Kidney (tissue), 13 donors: ENCODE measurements at regions not wholly inside any gene's neighbourhood (a gene's known extent, or its start where the extent isn't known, plus 50 kb on each side); places are given as distances from the start of the nearest gene placed in this dataset.

Experiments used
- DNase-seq, 5 donors: peaks; one replicate each; pipeline ENCODE4 v3.0.0-alpha.2; 2013 to 2020
- FAIRE-seq: peaks from 2 replicates; lab custom pipeline; 2012; peaks lifted over from hg19 to GRCh38; lab: Jason Lieb, UNC
- H3K27ac ChIP-seq, 2 donors: one replicate each; pipeline ENCODE4 v1.7.0; 2013; ENCODE audit warnings: low read depth in 2 of 2, low read length in 2 of 2, inconsistent platforms in 1 of 2
- H3K27me3 ChIP-seq: one replicate; pipeline ENCODE4 v1.7.1; 2013; ENCODE audit warnings: low read length, inconsistent platforms; ENCODE audit not compliant: control insufficient read depth, insufficient read depth
- H3K36me3 ChIP-seq, 3 donors: one replicate each; pipeline versions ENCODE4 v1.7.0 to v1.7.1; 2013; ENCODE audit warnings: low read length in 3 of 3, control low read depth in 1 of 3, inconsistent platforms in 1 of 3; ENCODE audit not compliant: insufficient read depth in 3 of 3, control insufficient read depth in 2 of 3
- H3K4me1 ChIP-seq, 3 donors: one replicate each; pipeline versions ENCODE4 v1.7.0 to v1.7.1; 2013; ENCODE audit warnings: low read length in 3 of 3, inconsistent platforms in 1 of 3, low read depth in 1 of 3; ENCODE audit not compliant: control insufficient read depth in 2 of 3, insufficient read depth in 2 of 3
- H3K4me3 ChIP-seq, 3 donors: one replicate each; pipeline versions ENCODE4 v1.7.0 to v1.8.1; 2013; ENCODE audit warnings: low read length in 3 of 3, control low read depth in 1 of 3, inconsistent platforms in 1 of 3
- H3K9ac ChIP-seq, 3 donors: one replicate each; pipeline versions ENCODE4 v1.7.0 to v1.7.1; 2013; ENCODE audit warnings: low read length in 3 of 3, control low read depth in 1 of 3, inconsistent platforms in 1 of 3
- H3K9me3 ChIP-seq, 3 donors: one replicate each; pipeline versions ENCODE4 v1.7.0 to v1.7.1; 2013; ENCODE audit warnings: low read length in 3 of 3, control low read depth in 1 of 3, inconsistent platforms in 1 of 3; ENCODE audit not compliant: control insufficient read depth in 2 of 3, insufficient read depth in 1 of 3
- CTCF ChIP-seq: IDR thresholded peaks from 3 replicates; pipeline ENCODE4 v1.5.1; 2012; ENCODE audit warnings: mild to moderate bottlenecking, moderate library complexity, borderline replicate concordance; ENCODE audit not compliant: insufficient read depth; ENCODE audit errors: extremely low read depth
- intact Hi-C: fragments of 100-400 bp; cut with DNase I; formaldehyde crosslinking; loops from one replicate; pipeline ENCODE4 v1.11.1; 2022
- donor health status: control.
- donor health status: control.
- donor health status: control.
- donor health status: control.
- donor health status: control.
- donor health status: DM: yes; HTN: yes; CAD: no.
- donor health status: Normal renal cell carcinoma (clear cell type).

GRCh38 chr16:52725043-52725442 is 178.1 kb upstream of the TOX3 start:
- no peaks in the 10 kb centered on the region for H3K36me3 ChIP-seq
- no peak for FAIRE-seq

GRCh38 chr16:52721331-52721730 is 174.4 kb upstream of the TOX3 start:
- peak in 3 of 5 donors; percentile 35 to 74 (median 64) for DNase-seq
- intact Hi-C loops: no loop called here
- Histone ChIP-seq H3K9ac (no peak overlapping the region), H3K27ac (no peak overlapping the region), H3K9me3 (no peaks in the 10 kb centered on the region), H3K4me1 (no peaks in the 10 kb centered on the region), H3K4me3 (no peak overlapping the region), H3K27me3 (no peaks in the 10 kb centered on the region), H3K36me3 (no peaks in the 10 kb centered on the region)
- no peak for FAIRE-seq
- TF ChIP-seq CTCF: no peak

More at GRCh38 chr16:52725043-52725442, 178.1 kb upstream of the TOX3 start:
- intact Hi-C loops: no loop called here
- Histone ChIP-seq H3K4me1 (no peaks in the 10 kb centered on the region), H3K4me3 (no peak overlapping the region), H3K27me3 (no peaks in the 10 kb centered on the region), H3K27ac (no peak overlapping the region), H3K9ac (no peak overlapping the region), H3K9me3 (no peaks in the 10 kb centered on the region)
- no peak for TF ChIP-seq CTCF
- no peak for DNase-seq

- intact Hi-C loops: no loop called here
- Histone ChIP-seq H3K27ac (no peak overlapping the region), H3K4me1 (no peaks in the 10 kb centered on the region), H3K27me3 (no peaks in the 10 kb centered on the region), H3K9ac (no peak overlapping the region), H3K4me3 (no peak overlapping the region), H3K36me3 (no peaks in the 10 kb centered on the region), H3K9me3 (no peaks in the 10 kb centered on the region)
- FAIRE-seq: no peak
- DNase-seq: no peak
- no peak for TF ChIP-seq CTCF
These were observed 171.1 kb upstream of the TOX3 start for GRCh38 chr16:52718046-52718445.

- FAIRE-seq: no peak
These were observed 166.8 kb upstream of the TOX3 start for GRCh38 chr16:52713740-52714139.

More at GRCh38 chr16:52713740-52714139, 166.8 kb upstream of the TOX3 start:
- Histone ChIP-seq H3K36me3 (no peaks in the 10 kb centered on the region), H3K9ac (no peak overlapping the region), H3K9me3 (no peaks in the 10 kb centered on the region), H3K27me3 (no peaks in the 10 kb centered on the region), H3K27ac (no peak overlapping the region), H3K4me1 (no peaks in the 10 kb centered on the region), H3K4me3 (no peak overlapping the region)
- no peak for TF ChIP-seq CTCF
- DNase-seq: no peak
- intact Hi-C loops: no loop called here
